ENCODE measurements at regions not wholly inside any gene's neighbourhood (a gene's known extent, or its start where the extent isn't known, plus 50 kb on each side); places are given as distances from the start of the nearest gene placed in this dataset.
"Not testable (repeated sequence)": the region's sequence is repeated elsewhere in the genome, so short reads cannot be mapped to it uniquely, and the experiment has no call there.

DNA sequence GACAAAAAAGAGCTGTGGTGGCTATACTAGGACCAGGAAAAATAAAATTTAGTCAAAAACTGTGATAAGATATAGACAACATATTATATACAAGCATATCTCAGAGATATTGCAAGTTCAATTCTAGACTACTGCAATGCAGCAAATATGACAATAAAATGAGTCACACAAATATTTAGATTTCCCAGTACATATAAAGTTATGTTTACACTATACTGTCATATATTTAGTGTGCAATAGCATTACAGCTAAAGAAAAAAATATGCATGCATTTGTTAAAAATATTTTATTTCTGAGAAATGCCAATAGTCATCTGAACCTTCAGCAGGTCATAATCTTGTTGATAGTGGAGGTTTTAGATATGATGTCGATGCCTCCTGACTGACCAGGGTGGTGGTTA lies 72.1 kb downstream of the AKR1C4 start:
- DNase-seq (ENCODE audit: low read depth) = no peak
- in situ Hi-C loops (cut with HindIII; ENCODE audit: low pct_unique_long_range_greater_than_20kb, low sequenced_read_pairs) = no loop called here

GRCh38 chr10:5269791-5270190 lies 73.2 kb downstream of the AKR1C4 start:
- DNase-seq (ENCODE audit: low read depth) = no peak
- in situ Hi-C loops (cut with HindIII; ENCODE audit: low pct_unique_long_range_greater_than_20kb, low sequenced_read_pairs) = no loop called here

- in situ Hi-C loops (cut with HindIII; ENCODE audit: low pct_unique_long_range_greater_than_20kb, low sequenced_read_pairs) = no loop called here
- no peak for DNase-seq (ENCODE audit: low read depth)
These were observed 74.9 kb downstream of the AKR1C4 start for GRCh38 chr10:5271526-5271925.

GRCh38 chr10:5272065-5272803 lies 75.6 kb downstream of the AKR1C4 start:
- DNase-seq (ENCODE audit: low read depth) = no peak
- in situ Hi-C loops (cut with HindIII; ENCODE audit: low pct_unique_long_range_greater_than_20kb, low sequenced_read_pairs) = no loop called here

DNA sequence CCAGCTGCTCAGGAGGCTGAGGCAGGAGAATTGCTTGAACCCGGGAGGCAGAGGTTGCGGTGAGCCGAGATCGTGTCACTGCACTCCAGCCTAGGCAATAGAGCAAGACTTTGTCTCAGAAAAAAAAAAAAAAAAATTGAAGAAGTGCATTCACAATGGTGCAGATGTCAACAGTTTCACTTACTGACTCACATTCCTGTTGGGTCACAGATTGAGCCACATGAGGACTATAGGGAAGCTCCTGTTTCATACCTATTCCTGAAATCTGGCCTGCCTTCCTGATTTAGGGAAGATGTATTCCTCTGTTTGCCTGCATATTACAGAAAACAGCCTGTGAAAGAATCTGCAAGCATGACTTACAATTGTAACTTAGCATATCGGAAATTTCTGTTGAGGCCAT lies 78.2 kb downstream of the AKR1C4 start:
- no peak for DNase-seq (ENCODE audit: low read depth)
- in situ Hi-C loops (cut with HindIII; ENCODE audit: low pct_unique_long_range_greater_than_20kb, low sequenced_read_pairs) = no loop called here

DNA sequence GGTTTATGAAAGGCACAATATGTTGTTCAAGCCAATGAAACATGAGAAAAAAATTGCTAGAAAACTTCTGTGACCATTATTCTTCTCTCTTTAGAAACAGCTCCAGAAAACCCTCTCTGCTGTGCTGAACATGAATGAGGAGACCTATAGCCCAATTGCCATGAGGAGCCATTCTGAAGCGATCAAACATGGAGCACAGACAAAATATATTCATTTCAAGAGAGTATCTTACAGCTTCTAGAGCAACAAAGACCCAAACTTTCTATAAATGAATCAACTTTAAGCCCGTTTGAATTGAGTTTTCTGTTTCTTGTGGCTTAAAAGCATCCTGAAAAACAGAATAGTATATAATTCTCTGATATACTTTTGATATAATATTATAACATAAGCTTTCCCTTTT lies 83.4 kb upstream of the UCN3 start:
- in situ Hi-C loops (cut with HindIII; ENCODE audit: low pct_unique_long_range_greater_than_20kb, low sequenced_read_pairs) = no loop called here
- DNase-seq (ENCODE audit: low read depth) = no peak

- no peak for DNase-seq (ENCODE audit: low read depth)
- in situ Hi-C loops (cut with HindIII; ENCODE audit: low pct_unique_long_range_greater_than_20kb, low sequenced_read_pairs) = no loop called here
These were observed 82.6 kb upstream of the UCN3 start for GRCh38 chr10:5282137-5282536.

DNA sequence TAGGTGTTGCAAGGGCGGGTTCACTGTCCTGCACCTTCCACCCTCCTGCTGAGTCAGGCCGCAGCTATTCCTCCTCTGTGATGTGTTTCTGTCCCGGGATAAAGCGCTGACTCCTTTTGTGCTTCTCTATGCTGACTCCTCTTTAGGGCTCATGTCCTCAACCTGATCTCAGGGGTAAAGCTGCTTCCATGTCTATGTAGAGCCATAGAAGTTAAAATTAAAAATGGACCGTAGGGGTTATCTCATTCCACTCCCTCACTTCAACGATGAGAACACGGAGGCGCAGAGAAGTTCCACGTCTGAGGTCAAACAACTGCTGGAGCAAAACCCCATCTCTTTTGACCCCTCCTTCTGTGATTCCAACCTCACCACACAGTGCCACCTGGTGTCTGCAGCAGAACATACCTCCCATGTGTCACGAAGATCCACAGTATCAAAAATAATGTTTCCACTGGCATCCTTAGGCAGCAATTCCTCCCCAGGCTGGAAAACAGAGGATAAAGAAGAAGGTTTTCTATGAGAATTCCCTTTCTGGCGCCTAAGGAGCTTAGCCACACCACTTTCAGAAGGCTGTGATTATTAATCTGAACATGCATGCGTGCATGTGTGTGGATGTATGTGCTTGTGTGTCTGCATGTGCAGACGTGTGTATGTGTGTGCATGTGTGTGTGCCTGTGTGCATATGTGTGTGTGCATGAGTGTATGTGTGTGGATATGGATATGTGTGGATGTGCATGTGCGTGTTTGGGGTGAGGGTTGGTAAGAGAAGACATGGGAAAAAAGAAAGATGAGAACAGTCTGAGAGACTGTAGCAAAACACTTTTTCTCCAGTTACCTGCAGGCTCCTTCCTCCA lies 81.2 kb upstream of the UCN3 start:
- peak; percentile 91 for DNase-seq (ENCODE audit: low read depth)
- in situ Hi-C loops (cut with HindIII; ENCODE audit: low pct_unique_long_range_greater_than_20kb, low sequenced_read_pairs) = no loop called here

- in situ Hi-C loops (cut with HindIII; ENCODE audit: low pct_unique_long_range_greater_than_20kb, low sequenced_read_pairs) = no loop called here
- DNase-seq (ENCODE audit: low read depth) = peak; percentile 89
These were observed 80.3 kb upstream of the UCN3 start for GRCh38 chr10:5284311-5285057.

DNA sequence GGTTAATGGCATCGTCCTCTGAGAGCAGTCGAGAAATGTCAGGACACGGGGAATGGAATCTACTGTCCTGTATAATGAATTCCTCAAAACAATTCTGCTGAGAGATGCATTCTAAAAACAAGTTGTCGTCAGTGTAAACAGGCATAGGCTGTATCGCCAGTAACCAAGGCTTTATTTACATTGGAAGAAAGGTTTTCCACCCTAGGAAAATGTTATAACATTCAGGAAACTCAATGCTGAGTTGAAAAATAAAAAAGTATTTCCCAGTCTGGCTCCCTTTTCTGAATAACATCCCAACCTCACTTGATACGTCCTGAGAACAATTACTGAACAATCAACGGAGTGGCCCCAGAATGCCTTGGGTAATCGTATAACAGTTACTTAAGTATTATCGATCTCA lies 79.6 kb upstream of the UCN3 start:
- no peak for DNase-seq (ENCODE audit: low read depth)
- in situ Hi-C loops (cut with HindIII; ENCODE audit: low pct_unique_long_range_greater_than_20kb, low sequenced_read_pairs) = no loop called here

- no peak for DNase-seq (ENCODE audit: low read depth)
- in situ Hi-C loops (cut with HindIII; ENCODE audit: low pct_unique_long_range_greater_than_20kb, low sequenced_read_pairs) = no loop called here
These were observed 76.4 kb upstream of the UCN3 start for GRCh38 chr10:5288359-5288758.

GRCh38 chr10:5289228-5289627 lies 75.5 kb upstream of the UCN3 start:
- DNase-seq (ENCODE audit: low read depth); in situ Hi-C loops (cut with HindIII; ENCODE audit: low pct_unique_long_range_greater_than_20kb, low sequenced_read_pairs): not testable (repeated sequence)

DNA sequence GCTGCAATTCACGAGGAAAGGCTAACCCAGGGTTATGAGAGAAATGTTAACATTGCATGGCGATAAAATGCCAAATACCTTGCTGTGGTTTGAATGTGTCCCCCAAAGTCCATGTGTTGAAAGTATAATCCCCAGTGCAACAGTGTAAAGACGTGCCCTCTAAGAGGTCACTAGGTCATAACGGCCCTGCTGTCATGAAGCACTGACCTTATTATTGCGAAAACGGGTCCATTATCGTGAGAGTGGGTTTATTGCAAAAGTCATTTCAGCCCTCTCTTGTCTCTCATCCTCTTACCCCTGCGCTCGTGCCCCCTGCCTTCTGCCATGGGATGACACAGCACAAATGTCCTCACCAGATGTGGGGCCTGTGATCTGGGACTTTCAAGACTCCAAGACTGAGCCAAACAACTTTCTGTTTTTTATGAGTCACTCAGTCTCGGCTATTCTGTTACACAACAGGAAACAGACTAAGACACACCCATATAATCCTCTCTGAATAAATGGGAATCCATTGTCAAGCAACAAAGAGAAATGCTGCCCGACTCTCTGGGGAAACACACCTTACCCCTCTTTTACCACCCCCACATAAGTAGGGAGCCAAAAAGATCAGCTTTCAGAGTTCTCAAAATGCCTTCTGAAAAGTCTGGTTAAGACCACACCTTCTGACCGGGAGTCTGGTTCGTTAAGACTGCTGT lies 73.1 kb upstream of the UCN3 start:
- in situ Hi-C loops (cut with HindIII; ENCODE audit: low pct_unique_long_range_greater_than_20kb, low sequenced_read_pairs) = no loop called here
- DNase-seq (ENCODE audit: low read depth) = peak; percentile 67

- in situ Hi-C loops (cut with HindIII; ENCODE audit: low pct_unique_long_range_greater_than_20kb, low sequenced_read_pairs) = no loop called here
These were observed 72.5 kb upstream of the UCN3 start for GRCh38 chr10:5292196-5292735.

DNA sequence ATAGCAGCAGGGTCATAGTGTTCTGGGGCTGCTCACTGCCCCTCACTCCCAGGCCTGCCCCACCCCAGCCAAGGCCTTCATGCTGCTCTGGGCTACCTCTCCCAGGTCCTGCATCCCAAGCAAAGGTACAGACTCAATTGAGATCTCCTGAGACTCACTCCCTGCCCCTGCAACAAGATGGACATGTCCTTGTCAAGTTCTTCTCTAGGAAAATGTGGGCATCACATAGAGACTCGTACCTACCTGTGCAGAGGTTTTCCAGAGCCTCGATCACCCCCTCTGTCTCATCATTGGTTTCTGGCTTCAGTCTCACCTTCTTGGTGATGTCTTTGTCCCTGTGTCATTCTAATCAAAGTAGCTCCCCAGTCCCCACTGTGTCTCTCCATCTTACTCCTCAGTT lies 71.8 kb upstream of the UCN3 start:
- DNase-seq (ENCODE audit: low read depth); in situ Hi-C loops (cut with HindIII; ENCODE audit: low pct_unique_long_range_greater_than_20kb, low sequenced_read_pairs): not testable (repeated sequence)

More at GRCh38 chr10:5292196-5292735, 72.5 kb upstream of the UCN3 start:
- DNase-seq (ENCODE audit: low read depth) = no peak

- DNase-seq (ENCODE audit: low read depth) = peak; percentile 63
- in situ Hi-C loops (cut with HindIII; ENCODE audit: low pct_unique_long_range_greater_than_20kb, low sequenced_read_pairs) = no loop called here
These were observed 70.8 kb upstream of the UCN3 start for GRCh38 chr10:5293691-5294550.

- no peak for DNase-seq (ENCODE audit: low read depth)
These were observed 67.3 kb upstream of the UCN3 start for GRCh38 chr10:5297466-5297865.

More at GRCh38 chr10:5297466-5297865, 67.3 kb upstream of the UCN3 start:
- in situ Hi-C loops (cut with HindIII; ENCODE audit: low pct_unique_long_range_greater_than_20kb, low sequenced_read_pairs) = no loop called here

Measured in Caki2 (cell line).